GM23338 (cell line): ENCODE measurements at regions not wholly inside any gene's neighbourhood (a gene's known extent, or its start where the extent isn't known, plus 50 kb on each side); places are given as distances from the start of the nearest gene placed in this dataset.

Source experiments
- ATAC-seq: fragments of 200-7000 bp; cut with Tn5 transposase; 3 replicates; pipeline ENCODE4 v1.9.1; 2020
- DNase-seq: peaks from one replicate; pipeline ENCODE4 v3.0.0-alpha.2; 2015; ENCODE audit warnings: low spot score
- H2AFZ ChIP-seq: fragments of 200-600 bp; sonication (generic); 2 replicates; pipeline ENCODE4 v1.8.0; 2016; ENCODE audit warnings: antibody characterized with exemption, mild to moderate bottlenecking, moderate library complexity
- H3F3A ChIP-seq: fragments of 200-600 bp; sonication (generic); replicated peaks from 2 replicates; pipeline ENCODE4 v1.8.0; 2017; ENCODE audit warnings: antibody characterized with exemption, mixed run types, low read depth
- H3K27ac ChIP-seq: fragments of 200-600 bp; sonication (generic); 2 replicates; pipeline ENCODE4 v1.6.1; 2016; ENCODE audit warnings: low read depth
- H3K27me3 ChIP-seq: fragments of 200-600 bp; sonication (generic); 2 replicates; pipeline ENCODE4 v1.8.0; 2016; ENCODE audit warnings: mild to moderate bottlenecking, mixed run types, moderate library complexity; ENCODE audit not compliant: insufficient read depth
- H3K36me3 ChIP-seq: fragments of 200-600 bp; sonication (generic); 2 replicates; pipeline ENCODE4 v1.8.0; 2016; ENCODE audit warnings: mild to moderate bottlenecking; ENCODE audit not compliant: insufficient read depth
- H3K4me1 ChIP-seq: fragments of 200-600 bp; sonication (generic); 2 replicates; pipeline ENCODE4 v1.8.0; 2016; ENCODE audit warnings: mild to moderate bottlenecking, moderate library complexity; ENCODE audit not compliant: insufficient read depth
- H3K4me2 ChIP-seq: fragments of 200-600 bp; sonication (generic); 2 replicates; pipeline ENCODE4 v1.7.1; 2017; ENCODE audit warnings: mixed run types
- H3K4me3 ChIP-seq: fragments of 200-600 bp; sonication (generic); 2 replicates; pipeline ENCODE4 v1.6.1; 2016; ENCODE audit warnings: mixed run types
- H3K79me2 ChIP-seq: fragments of 200-600 bp; sonication (generic); replicated peaks from 2 replicates; pipeline ENCODE4 v1.8.0; 2017; ENCODE audit warnings: mild to moderate bottlenecking; ENCODE audit not compliant: insufficient read depth
- H3K9me2 ChIP-seq: fragments of 200-600 bp; sonication (generic); 2 replicates; pipeline ENCODE4 v1.8.0; 2017; ENCODE audit not compliant: insufficient read depth
- H4K20me1 ChIP-seq: fragments of 200-600 bp; sonication (generic); replicated peaks from 2 replicates; pipeline ENCODE4 v1.8.0; 2017; ENCODE audit warnings: mild to moderate bottlenecking; ENCODE audit not compliant: insufficient read depth
- H3K27ac Mint-ChIP-seq: 2 replicates; pipeline ENCODE4 v1.8.0; 2020; ENCODE audit warnings: inconsistent platforms, mild to moderate bottlenecking, moderate library complexity, mixed read lengths
- H3K27me3 Mint-ChIP-seq: 3 replicates; pipeline ENCODE4 v1.8.0; 2022; ENCODE audit warnings: low read depth, mild to moderate bottlenecking, moderate library complexity, mixed read lengths, inconsistent platforms; ENCODE audit not compliant: insufficient read depth, poor library complexity
- H3K36me3 Mint-ChIP-seq: 3 replicates; pipeline ENCODE4 v1.8.0; 2021; ENCODE audit warnings: low read depth, mild to moderate bottlenecking, inconsistent platforms, moderate library complexity, mixed read lengths
- H3K4me1 Mint-ChIP-seq: 3 replicates; pipeline ENCODE4 v1.8.0; 2020; ENCODE audit warnings: mild to moderate bottlenecking, inconsistent platforms, mixed read lengths
- H3K4me3 Mint-ChIP-seq: 3 replicates; pipeline ENCODE4 v1.8.0; 2021; ENCODE audit warnings: moderate library complexity, mild to moderate bottlenecking, inconsistent platforms, mixed read lengths
- H3K9me3 Mint-ChIP-seq: 3 replicates; pipeline ENCODE4 v1.8.0; 2020; ENCODE audit warnings: moderate library complexity, mild to moderate bottlenecking, inconsistent platforms, mixed read lengths
- CREB1 ChIP-seq: fragments of 250-450 bp; sonication (Bioruptor Pico); IDR thresholded peaks from 2 replicates; pipeline ENCODE4 v1.5.0; 2020; ENCODE audit warnings: low read depth, mild to moderate bottlenecking, moderate library complexity
- CTCF ChIP-seq, 2 experiments: fragments of 200-600 bp in 1 of 2; sonication (generic) in 1 of 2; conservative IDR thresholded peaks; 2 replicates each; pipeline versions ENCODE4 v1.5.1 to v1.6.1; 2016 to 2017; ENCODE audit warnings: antibody characterized with exemption in 2 of 2, low read depth in 2 of 2, mild to moderate bottlenecking in 2 of 2, moderate library complexity in 1 of 2
- ETS1 ChIP-seq: IDR thresholded peaks from 2 replicates; pipeline ENCODE4 v1.6.1; 2016; ENCODE audit warnings: antibody characterized with exemption
- EZH2 ChIP-seq: fragments of 200-600 bp; sonication (generic); IDR thresholded peaks from one replicate; pipeline ENCODE4 v1.8.0; 2017; ENCODE audit warnings: antibody characterized with exemption, mild to moderate bottlenecking, low read depth; ENCODE audit not compliant: unreplicated experiment
- EZH2phosphoT487 ChIP-seq: fragments of 200-600 bp; sonication (generic); IDR thresholded peaks from one replicate; pipeline ENCODE4 v1.8.1; 2018; ENCODE audit warnings: antibody characterized with exemption; ENCODE audit not compliant: unreplicated experiment
- JUNB ChIP-seq: IDR thresholded peaks from one replicate; pipeline ENCODE4 v1.6.1; 2016; ENCODE audit warnings: antibody characterized with exemption; ENCODE audit not compliant: unreplicated experiment
- NANOG ChIP-seq: IDR thresholded peaks from 2 replicates; pipeline ENCODE4 v1.6.1; 2016; ENCODE audit warnings: antibody characterized with exemption, borderline replicate concordance
- POLR2AphosphoS5 ChIP-seq: IDR thresholded peaks from 2 replicates; pipeline ENCODE4 v1.6.1; 2016; ENCODE audit warnings: antibody characterized with exemption, low read depth
- REST ChIP-seq: IDR thresholded peaks from one replicate; pipeline ENCODE4 v1.6.1; 2018; ENCODE audit warnings: antibody characterized with exemption; ENCODE audit not compliant: unreplicated experiment
- STAT1 ChIP-seq: IDR thresholded peaks from one replicate; pipeline ENCODE4 v1.6.1; 2016; ENCODE audit warnings: antibody characterized with exemption; ENCODE audit not compliant: unreplicated experiment
- ZNF114 ChIP-seq: fragments of 250-450 bp; sonication (Bioruptor Pico); IDR thresholded peaks from 2 replicates; pipeline ENCODE4 v1.5.0; 2020; ENCODE audit warnings: mild to moderate bottlenecking, moderate library complexity
- ZNF331 ChIP-seq: fragments of 250-450 bp; sonication (Bioruptor Pico); IDR thresholded peaks from 2 replicates; pipeline ENCODE4 v1.5.0; 2020; ENCODE audit warnings: low read depth, mild to moderate bottlenecking, moderate library complexity
- ZNF462 ChIP-seq: fragments of 250-450 bp; sonication (Bioruptor Pico); IDR thresholded peaks from 2 replicates; pipeline ENCODE4 v1.5.0; 2020; ENCODE audit warnings: mild to moderate bottlenecking, moderate library complexity

- no peak for ATAC-seq
- DNase-seq: no peak
- no peak overlapping the region for H3K4me3 Mint-ChIP-seq
- Histone ChIP-seq H3K27me3 (no peaks in the 10 kb centered on the region), H3K79me2 (no peaks in the 10 kb centered on the region), H3K4me2 (no peak overlapping the region), H3K4me3 (no peak overlapping the region), H3F3A (no peaks in the 10 kb centered on the region), H3K9me2 (peaks cover 8% of the 10 kb centered on the region), H3K27ac (no peak overlapping the region), H2AFZ (no peak overlapping the region), H4K20me1 (no peaks in the 10 kb centered on the region), H3K4me1 (no peaks in the 10 kb centered on the region), H3K36me3 (no peaks in the 10 kb centered on the region)
- H3K27ac Mint-ChIP-seq: no peak overlapping the region
- no peaks in the 10 kb centered on the region for H3K27me3 Mint-ChIP-seq
- H3K4me1 Mint-ChIP-seq: no peaks in the 10 kb centered on the region
- peaks cover 63% of the 10 kb centered on the region for H3K36me3 Mint-ChIP-seq
- peaks cover 19% of the 10 kb centered on the region for H3K9me3 Mint-ChIP-seq
- TF ChIP-seq ZNF114 (CRISPR knock-in tag) (no peak), EZH2 (no peak), NANOG (no peak), STAT1 (no peak), CREB1 (CRISPR knock-in tag) (no peak), ZNF331 (no peak), EZH2phosphoT487 (no peak), JUNB (no peak), CTCF (conservative IDR thresholded peaks at IDR 0.05; ENCODE audit: low read depth in 2 of 2) (no peak), ETS1 (no peak), POLR2AphosphoS5 (no peak), REST (no peak), ZNF462 (CRISPR knock-in tag) (no peak)
These were observed 981.9 kb downstream of the ADGRL2 start for GRCh38 chr1:82782599-82782998.
